Stimulated activated CD4-positive, alpha-beta T cell treated with anti-CD3 and anti-CD28 coated beads, Interleukin-15, amount 100 ng/mL, for 48 hours (primary cell): ENCODE measurements at regions not wholly inside any gene's neighbourhood (a gene's known extent, or its start where the extent isn't known, plus 50 kb on each side); places are given as distances from the start of the nearest gene placed in this dataset.
"Not testable (repeated sequence)": the region's sequence is repeated elsewhere in the genome, so short reads cannot be mapped to it uniquely, and the experiment has no call there.

ENCODE experiments used
- DNase-seq, 2 donors: peaks; one replicate each; pipeline ENCODE4 v3.0.0-alpha.2; 2020; ENCODE audit warnings: low read depth in 2 of 2

DNA sequence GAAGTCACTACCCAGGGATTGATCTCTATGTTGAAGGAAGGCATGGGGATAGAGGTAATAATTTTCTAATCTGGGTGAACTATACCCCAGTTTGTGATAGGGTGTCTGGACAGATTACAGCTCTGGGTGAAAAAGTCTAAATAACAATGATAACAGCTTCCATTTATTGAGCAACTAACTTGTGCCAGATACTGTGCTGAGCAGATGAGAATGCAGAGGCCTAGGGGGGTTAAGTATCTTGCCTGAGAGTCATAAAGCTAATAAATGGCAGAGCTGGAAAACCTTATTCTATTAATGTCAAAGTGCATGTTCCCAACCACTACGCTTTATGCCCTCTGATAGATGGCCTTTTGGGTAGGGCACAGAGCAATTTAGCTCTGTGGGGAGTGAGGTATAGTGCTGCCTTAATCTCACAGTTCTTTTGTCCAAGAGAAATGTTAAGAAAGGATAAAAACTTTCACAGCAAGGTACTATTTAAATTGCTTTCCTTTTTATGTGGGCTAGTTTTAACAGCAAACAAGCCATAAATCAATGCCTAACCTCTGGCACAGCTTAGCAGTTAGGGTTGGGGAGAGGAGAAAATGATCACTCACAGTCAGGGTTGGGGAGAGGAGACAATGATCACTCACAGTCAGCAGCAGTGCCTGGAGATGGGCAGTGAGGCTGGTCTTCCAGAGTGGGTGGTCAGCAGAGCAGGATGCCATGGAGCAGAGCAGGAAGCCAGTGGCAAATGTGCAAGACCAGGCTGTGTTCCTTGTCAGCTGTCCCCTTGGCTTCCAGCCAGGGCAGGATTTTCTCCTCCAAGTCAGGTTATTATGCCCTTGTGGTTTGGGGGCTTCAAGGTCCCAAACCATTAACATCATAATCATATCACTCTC lies 187.0 kb downstream of the CARTPT start:
- no peak for DNase-seq

DNA sequence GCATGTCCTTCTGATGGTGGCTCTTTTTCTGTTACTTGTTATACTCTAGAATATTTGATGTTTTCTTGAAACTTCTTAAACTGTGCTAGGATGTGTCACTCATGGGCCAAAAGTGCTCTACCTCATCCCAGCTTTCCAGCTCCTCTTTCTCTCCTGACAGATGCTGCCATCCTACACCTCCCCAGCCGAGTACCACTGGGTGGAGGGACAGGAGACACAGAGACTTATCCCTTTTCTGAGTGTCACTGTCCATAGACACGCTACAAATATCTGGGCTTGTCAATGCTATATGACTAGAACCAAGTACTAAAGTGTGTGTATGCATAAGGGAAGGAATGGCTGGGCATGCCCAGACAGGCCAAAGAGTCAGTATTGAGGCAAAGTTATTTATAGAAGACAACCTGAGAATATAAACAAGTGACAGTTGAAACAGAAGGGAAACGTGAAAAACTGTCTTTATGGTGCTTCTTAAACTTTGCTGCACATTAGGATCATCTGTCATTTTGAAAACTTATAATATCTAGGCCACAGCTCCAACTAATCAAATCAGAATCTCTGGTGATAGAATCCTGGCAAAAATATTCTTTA lies 188.0 kb downstream of the CARTPT start:
- no peak for DNase-seq

- no peak for DNase-seq
Observed at GRCh38 chr5:71907608-71908145, 188.6 kb downstream of the CARTPT start.

DNA sequence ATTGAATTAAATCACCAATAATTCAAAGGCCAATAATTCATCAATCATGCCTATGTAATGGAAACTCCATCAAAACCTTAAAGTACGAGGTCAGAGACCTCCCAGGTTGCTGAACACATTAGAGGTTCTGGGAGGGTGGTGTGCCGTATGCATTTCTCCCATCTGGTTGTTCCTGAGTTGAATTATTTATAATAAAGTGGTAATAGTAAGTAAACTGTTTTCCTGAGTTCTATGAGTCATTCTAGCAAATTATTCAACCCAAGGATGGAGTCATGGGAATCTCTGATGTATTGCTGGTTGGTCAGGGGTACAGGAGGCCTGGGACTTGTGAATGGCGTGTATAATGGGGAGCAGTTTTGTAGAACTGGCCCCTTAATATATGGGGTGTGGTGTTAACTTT lies 191.7 kb downstream of the CARTPT start:
- DNase-seq = no peak

DNA sequence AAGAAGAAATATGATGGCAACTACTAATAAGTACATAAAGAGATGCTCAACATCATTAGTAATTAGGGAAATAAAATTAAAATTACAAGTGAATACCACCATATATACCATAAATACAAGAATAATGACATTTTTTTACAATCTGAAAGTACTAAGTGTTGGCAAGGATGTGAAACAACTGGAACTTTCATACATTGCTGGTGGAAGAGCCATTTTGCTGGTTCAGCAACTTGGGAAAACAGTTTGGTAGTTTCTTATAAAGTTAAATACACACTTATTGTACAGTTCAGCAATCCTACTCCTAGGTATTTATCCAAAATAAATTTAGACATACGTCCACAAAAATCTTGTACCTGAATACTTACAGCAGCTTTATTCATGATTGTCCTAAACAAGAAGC lies 192.9 kb downstream of the CARTPT start:
- no peak for DNase-seq

- DNase-seq = no peak
Observed at GRCh38 chr5:71914281-71914680, 193.0 kb upstream of the MAP1B start.

DNA sequence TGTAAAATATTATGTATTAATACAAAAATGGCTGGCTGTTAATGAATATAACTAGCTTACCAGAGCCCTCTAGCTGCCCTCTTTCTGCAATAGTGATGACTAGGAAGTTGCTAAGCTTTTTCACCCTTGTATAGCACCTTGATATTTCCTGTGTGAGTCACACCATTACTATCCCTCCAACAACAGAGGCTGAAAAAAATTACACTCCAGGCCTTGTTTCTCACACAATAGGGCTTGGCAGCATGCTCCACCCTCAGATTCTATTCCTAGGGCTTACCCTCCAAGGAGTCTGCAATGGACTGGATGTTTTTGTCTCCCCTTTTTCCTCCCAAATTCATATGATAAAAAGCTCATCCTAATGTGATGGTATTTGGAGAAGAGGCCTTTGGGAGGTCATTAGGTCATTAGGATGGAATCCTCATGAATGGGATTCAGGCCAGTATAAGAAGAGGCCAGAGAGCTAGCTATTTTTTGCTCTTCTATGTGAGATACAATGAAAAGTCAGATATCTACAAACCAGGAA lies 184.6 kb upstream of the MAP1B start:
- DNase-seq = no peak

DNA sequence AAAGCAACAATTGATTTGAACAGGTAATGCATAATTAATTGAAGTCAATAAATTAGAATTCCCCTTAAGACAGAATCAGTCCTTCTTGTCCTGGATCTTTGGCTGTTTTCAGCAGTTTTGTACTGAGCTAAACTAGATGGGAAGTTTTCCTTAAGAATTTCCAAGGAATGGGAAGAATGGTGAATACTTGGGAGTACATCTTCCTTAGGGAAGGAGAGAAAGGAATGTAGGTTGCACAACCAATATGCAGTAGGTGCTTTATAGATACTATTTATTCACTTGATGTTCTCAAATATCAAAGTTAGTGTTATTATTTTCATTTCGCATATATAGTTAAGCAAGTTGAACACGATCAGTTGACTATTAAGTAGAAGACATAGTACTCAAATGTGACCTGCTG lies 183.5 kb upstream of the MAP1B start:
- DNase-seq = no peak

- no peak for DNase-seq
Observed at GRCh38 chr5:71924325-71924724, 182.9 kb upstream of the MAP1B start.

DNA sequence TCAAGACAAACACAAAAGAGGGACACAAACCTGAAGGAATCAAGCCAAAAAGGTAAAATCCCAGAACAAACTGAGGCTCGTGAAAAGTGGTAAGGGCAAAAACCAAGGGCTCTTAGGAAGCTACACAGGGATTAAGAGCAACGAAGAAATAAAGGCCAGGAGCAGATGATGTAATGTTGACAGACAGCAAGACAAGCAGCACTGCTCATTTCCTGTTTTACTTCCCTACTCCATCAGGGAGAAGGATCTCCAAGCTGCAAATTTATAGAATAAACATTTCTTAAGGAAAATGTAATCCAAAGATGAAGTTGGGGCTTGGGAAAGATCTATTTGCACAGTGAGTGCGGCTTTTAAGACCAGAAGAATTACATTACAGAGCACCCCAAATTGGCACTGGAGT lies 182.3 kb upstream of the MAP1B start:
- DNase-seq = no peak

DNA sequence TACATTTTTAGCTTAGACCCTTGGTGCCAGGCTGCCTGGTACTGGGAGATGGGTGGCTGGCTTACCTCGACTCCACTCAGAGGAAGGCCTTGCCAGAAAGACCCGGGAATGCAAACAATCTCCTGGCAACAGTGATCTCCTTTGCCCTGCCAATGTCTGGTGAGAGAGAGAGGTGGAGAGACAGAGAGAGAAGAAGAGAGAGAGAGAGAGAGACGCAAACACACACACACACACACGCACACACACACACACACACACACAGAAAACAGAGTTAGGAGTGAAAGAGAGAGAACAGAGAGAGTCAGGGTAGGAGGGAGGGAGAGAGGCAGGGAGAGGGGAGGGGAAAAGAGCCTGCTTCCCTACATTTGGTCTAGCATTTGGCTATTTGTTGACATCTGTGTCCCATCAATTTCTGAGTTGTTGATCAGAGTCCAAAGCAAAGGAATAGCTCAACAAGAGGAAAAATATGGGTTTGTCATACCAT lies 181.6 kb upstream of the MAP1B start:
- no peak for DNase-seq

DNA sequence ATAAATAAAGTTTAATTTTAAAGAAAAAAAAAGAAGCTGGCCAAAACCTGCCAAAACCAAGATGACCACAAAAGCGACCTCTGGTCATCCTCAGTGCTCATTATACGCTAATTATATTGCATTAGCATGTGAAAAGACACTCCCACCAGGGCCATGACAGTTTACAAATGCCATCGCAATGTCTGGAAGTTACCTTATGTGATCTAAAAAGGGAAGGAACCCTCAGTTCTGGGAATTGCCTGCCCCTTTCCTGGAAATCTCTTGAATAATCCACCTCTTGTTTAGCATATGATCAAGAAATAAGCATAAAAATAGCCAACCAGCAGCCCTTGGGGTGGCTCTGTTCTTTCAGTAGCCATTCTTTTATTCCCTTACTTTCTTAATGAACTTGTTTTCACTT lies 178.3 kb upstream of the MAP1B start:
- DNase-seq = no peak

DNA sequence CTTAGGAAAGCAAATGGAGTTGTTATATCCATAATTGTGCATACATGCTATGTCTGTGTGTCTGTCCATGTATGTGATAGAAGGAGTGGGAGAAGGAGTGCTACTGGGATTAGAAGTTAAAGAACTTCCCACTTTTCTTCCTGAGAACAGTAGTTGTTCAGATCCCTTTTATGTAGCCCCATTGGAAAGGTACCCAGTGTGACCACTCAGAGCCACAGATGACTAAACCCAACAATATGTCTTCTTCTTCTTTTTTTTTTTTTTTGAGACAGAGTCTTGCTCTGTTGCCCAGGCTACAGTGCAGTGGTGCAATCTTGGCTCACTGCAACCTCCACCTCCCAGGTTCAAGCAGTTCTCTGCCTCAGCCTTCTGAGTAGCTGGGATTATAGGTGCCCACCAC lies 176.7 kb upstream of the MAP1B start:
- not testable (repeated sequence) for DNase-seq

DNA sequence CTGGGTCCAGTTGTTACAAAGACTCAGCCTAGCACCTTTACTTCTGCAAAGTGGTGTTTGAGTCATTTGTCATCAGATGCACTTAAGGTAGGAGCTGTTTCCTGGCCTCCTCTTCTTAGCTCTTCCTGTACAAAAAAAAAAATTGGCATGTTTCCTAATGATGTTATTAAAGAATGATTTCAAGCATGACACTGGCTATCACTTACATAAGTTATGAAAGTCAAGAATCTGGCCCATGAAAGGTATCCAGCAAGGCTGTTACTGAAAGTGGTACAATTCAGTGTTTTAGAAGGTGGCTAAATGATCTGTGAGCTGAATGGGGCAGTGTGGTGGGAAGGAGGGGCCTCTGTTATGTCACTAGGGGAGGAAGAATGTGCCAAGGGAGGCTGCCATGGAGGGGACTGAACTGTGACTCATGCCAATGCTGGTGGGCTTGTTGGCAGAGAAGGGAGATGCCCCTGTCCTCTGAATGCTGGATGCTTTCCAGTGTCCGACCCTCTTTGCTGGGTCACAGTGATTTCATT lies 175.1 kb upstream of the MAP1B start:
- DNase-seq = no peak

GRCh38 chr5:71932655-71933338 lies 174.5 kb upstream of the MAP1B start:
- no peak for DNase-seq

GRCh38 chr5:71934322-71934721 lies 173.0 kb upstream of the MAP1B start:
- no peak for DNase-seq

DNA sequence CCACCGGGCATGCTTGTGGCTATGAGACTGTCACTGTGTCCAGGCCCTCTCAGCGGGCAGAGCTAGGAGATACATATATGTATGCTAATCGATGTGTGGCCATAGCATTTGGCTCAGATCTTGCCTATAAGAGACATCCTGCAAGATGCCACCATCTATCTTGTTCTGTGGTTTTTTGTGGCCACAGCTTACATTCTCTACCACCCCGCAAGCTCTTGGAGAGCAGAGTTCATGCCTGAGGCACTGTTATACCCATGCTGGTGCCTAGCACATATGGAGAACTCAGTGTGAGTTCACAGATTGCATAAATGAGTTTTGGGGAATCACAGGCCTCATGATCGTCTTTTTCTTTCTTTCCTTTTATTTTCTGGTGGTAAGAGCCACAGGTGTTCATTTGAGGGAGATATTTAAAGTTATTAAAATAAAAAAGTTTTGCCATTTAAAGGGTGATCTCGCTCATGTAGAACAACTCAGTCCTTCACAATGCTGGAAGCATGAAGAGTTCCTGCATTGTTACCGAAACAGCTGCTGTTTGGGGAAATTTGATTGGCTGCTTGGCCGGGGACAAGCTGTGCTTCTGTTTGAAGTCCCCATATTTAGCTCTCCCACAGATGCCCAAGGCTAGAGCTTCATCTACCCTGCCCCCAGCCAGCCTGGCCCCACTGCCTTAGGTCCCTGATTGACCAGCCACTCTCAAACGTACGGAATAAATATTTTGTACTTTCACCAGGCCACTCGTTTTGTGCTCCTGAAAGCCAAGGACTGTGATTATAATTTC lies 169.2 kb upstream of the MAP1B start:
- no peak for DNase-seq

GRCh38 chr5:71938895-71939294 lies 168.4 kb upstream of the MAP1B start:
- DNase-seq = no peak

- DNase-seq = no peak
Observed at GRCh38 chr5:71939452-71940230, 167.6 kb upstream of the MAP1B start.

DNA sequence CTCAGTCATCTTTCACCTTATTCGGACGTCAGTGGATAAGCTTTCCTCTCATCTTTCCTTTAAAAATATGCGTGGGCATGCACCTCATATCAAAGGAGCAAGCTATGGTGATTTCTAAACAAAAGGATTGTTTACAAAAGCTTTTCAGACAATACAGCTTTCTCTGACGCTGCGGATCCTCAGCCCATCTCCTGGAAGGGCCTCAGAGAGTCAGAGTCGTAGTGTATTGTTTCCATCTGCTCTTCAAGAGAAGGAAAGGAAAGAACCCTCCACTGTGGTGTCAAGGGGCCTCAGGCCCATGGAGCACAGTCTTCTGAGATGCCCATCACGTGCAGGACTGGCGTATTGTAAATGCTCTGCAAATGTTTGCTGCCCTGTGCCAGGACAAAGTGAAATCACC lies 163.4 kb upstream of the MAP1B start:
- no peak for DNase-seq
